GM12874 (cell line): ENCODE measurements at regions not wholly inside any gene's neighbourhood (a gene's known extent, or its start where the extent isn't known, plus 50 kb on each side); places are given as distances from the start of the nearest gene placed in this dataset.

Experiments
- CTCF ChIP-seq: IDR thresholded peaks from 2 replicates; pipeline ENCODE4 v1.5.1; 2011; ENCODE audit warnings: low read depth, mild to moderate bottlenecking, control low read depth, low read length, moderate library complexity; ENCODE audit not compliant: insufficient read depth

- no peak for TF ChIP-seq CTCF
These were observed 331.5 kb upstream of the LRP1B start for GRCh38 chr2:142462306-142462705.

- TF ChIP-seq CTCF: no peak
These were observed 314.8 kb upstream of the LRP1B start for GRCh38 chr2:142445551-142446072.

DNA sequence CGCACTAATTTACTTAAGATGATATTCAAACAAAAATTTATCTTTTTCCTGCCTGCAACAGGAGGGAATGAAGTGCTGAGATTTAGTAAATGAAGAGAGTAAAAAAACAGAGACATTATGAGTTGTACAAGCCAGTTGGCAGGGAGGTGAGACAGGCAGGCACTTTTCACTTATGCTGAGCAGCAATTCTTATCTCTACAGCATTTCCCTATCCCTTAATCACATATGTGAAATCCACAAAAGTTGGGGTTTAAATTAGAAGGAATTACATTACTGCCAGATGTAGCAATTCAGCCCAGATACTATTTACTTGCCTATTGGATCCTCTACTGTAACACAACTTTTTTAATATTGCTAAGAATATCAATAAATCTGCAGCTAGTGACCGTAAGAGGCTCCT is 314.2 kb upstream of the LRP1B start:
- TF ChIP-seq CTCF: no peak

- TF ChIP-seq CTCF: no peak
These were observed 305.0 kb upstream of the LRP1B start for GRCh38 chr2:142435847-142436246.

DNA sequence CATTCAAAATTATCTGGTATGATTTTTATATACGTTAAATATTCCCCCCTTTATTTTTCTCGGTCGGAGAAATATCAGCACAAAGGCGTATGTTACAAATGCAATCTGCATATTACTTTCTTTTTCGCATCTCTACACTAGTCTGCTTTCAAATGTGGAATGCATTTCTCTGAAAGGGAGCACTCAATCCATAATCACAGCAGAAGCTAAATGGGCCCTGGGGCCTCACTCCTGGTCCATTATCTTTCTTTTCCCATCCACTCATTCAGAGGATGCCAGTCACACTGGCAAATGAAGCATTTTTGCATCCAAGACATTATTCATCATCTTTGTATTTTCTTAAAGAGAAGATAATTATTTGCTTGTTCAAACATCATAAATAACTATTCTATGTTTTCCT is 295.2 kb upstream of the LRP1B start:
- no peak for TF ChIP-seq CTCF

DNA sequence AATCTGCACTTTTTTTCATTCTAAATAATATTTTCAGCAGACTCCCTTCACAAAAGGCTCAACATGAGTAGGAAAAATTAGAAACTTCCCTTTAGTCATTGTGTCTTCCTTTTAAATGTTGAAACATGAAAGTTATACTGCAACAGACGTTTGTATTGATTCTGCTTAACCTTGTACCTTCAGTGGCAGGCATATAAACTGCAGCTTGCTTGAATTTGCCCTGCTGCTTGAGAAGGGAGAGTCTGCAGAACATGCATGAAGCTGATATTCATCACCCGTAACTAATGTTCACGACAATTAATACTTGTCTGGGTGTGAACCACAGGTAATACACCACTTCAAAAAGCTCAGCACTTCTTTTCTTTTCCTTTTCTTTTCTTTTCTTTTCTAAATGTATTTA is 294.7 kb upstream of the LRP1B start:
- no peak for TF ChIP-seq CTCF

- no peak for TF ChIP-seq CTCF
These were observed 292.8 kb upstream of the LRP1B start for GRCh38 chr2:142423603-142424002.

- no peak for TF ChIP-seq CTCF
These were observed 292.0 kb upstream of the LRP1B start for GRCh38 chr2:142422769-142423168.
